ENCODE measurements at regions not wholly inside any gene's neighbourhood (a gene's known extent, or its start where the extent isn't known, plus 50 kb on each side); places are given as distances from the start of the nearest gene placed in this dataset.
A peak's percentile ranks its signal among the peaks of the same experiment; 100 is the strongest.

GRCh38 chr6:93968126-93968525, 548.8 kb upstream of the EPHA7 start:
- Mint-ChIP-seq H3K27ac (no peak overlapping the region), H3K9me3 (peaks cover 3% of the 10 kb centered on the region), H3K4me1 (peaks cover 4% of the 10 kb centered on the region), H3K4me3 (no peak overlapping the region), H3K27me3 (ENCODE audit: insufficient read depth, low read depth) (no peaks in the 10 kb centered on the region), H3K36me3 (peaks cover 2% of the 10 kb centered on the region)
- no peak overlapping the region for H3K9ac ChIP-seq
- TF ChIP-seq EZH2phosphoT487 (IDR thresholded peaks at IDR 0.05) (no peak), EZH2 (IDR thresholded peaks at IDR 0.05) (no peak)
- TF ChIP-seq, protein P1, sequence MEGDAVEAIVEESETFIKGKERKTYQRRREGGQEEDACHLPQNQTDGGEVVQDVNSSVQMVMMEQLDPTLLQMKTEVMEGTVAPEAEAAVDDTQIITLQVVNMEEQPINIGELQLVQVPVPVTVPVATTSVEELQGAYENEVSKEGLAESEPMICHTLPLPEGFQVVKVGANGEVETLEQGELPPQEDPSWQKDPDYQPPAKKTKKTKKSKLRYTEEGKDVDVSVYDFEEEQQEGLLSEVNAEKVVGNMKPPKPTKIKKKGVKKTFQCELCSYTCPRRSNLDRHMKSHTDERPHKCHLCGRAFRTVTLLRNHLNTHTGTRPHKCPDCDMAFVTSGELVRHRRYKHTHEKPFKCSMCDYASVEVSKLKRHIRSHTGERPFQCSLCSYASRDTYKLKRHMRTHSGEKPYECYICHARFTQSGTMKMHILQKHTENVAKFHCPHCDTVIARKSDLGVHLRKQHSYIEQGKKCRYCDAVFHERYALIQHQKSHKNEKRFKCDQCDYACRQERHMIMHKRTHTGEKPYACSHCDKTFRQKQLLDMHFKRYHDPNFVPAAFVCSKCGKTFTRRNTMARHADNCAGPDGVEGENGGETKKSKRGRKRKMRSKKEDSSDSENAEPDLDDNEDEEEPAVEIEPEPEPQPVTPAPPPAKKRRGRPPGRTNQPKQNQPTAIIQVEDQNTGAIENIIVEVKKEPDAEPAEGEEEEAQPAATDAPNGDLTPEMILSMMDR (IDR thresholded peaks at IDR 0.05): no peak
- H3K9me3 ChIP-seq (ENCODE audit: low read depth): no peaks in the 10 kb centered on the region
- no peak overlapping the region for H3K27ac ChIP-seq
- H3K4me3 ChIP-seq: no peak overlapping the region
- H4K20me1 ChIP-seq (ENCODE audit: low read depth): no peaks in the 10 kb centered on the region
- DNase-seq (ENCODE audit: low spot score): no peak
- no peak overlapping the region for H3K4me2 ChIP-seq
- peak overlapping the region; percentile 48 for H2AFZ ChIP-seq (replicated peaks)
- H3K4me1 ChIP-seq: peaks cover 15% of the 10 kb centered on the region
- H3K27me3 ChIP-seq: no peaks in the 10 kb centered on the region
- no peaks in the 10 kb centered on the region for H3K79me2 ChIP-seq (ENCODE audit: low read depth)
- no peaks in the 10 kb centered on the region for H3F3A ChIP-seq (ENCODE audit: low read depth)
- H3K36me3 ChIP-seq: no peaks in the 10 kb centered on the region

DNA sequence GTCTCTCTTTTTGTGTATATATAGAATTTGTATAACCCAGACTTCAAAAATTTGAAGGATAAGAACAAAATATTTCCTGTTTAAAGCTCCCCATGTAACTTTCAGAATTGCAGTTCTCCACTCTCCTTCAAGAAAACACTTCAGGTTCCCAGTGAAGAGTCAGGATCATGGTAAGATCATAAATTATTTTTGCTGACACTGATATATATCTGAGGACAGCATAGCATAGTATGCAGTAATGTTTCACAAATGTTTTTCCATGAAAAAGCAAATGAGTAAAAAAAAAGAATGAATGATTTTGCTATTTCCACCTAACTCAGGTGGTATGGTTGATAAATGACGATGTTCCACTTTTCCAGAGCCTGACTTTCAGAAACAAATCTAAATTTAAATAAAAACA, 545.6 kb upstream of the EPHA7 start:
- H3K27me3 Mint-ChIP-seq (ENCODE audit: insufficient read depth, low read depth): peaks cover 3% of the 10 kb centered on the region
- no peak for DNase-seq (ENCODE audit: low spot score)
- peaks cover 4% of the 10 kb centered on the region for H3K4me1 Mint-ChIP-seq

DNA sequence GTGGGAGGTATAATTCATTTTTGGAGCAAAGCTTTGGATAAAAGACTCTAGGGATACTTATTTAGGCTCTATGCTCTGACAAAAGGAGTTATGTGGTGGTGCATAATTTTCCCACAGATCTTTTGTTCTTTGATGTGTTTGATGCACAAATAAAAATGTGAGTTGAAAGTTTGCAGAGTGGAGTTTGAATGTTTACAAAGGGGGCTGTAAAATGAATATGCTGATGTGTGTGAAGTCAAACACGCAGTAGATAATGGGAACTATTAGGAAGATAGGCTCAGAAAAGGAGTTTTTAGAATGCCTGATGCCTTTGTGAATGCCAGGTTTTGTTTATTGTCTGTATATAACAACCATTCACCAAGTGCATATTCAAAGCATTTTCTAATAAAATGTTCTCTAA, 545.0 kb upstream of the EPHA7 start:
- H4K20me1 ChIP-seq (ENCODE audit: low read depth): no peaks in the 10 kb centered on the region
- no peak for DNase-seq (ENCODE audit: low spot score)
- H3K9me3 ChIP-seq (ENCODE audit: low read depth): no peaks in the 10 kb centered on the region
- H3K4me1 ChIP-seq: peaks cover 6% of the 10 kb centered on the region
- no peaks in the 10 kb centered on the region for H3F3A ChIP-seq (ENCODE audit: low read depth)
- no peaks in the 10 kb centered on the region for H3K36me3 Mint-ChIP-seq
- no peak overlapping the region for H2AFZ ChIP-seq (replicated peaks)
- H3K27ac Mint-ChIP-seq: no peak overlapping the region
- no peak overlapping the region for H3K27ac ChIP-seq
- H3K27me3 Mint-ChIP-seq (ENCODE audit: insufficient read depth, low read depth): peaks cover 3% of the 10 kb centered on the region
- H3K4me2 ChIP-seq: no peak overlapping the region
- H3K4me3 ChIP-seq: no peak overlapping the region
- no peak overlapping the region for H3K9ac ChIP-seq
- no peak overlapping the region for H3K4me3 Mint-ChIP-seq
- peaks cover 4% of the 10 kb centered on the region for H3K4me1 Mint-ChIP-seq
- H3K9me3 Mint-ChIP-seq: no peaks in the 10 kb centered on the region
- H3K79me2 ChIP-seq (ENCODE audit: low read depth): no peaks in the 10 kb centered on the region
- no peaks in the 10 kb centered on the region for H3K27me3 ChIP-seq
- H3K36me3 ChIP-seq: no peaks in the 10 kb centered on the region
- TF ChIP-seq EZH2phosphoT487 (IDR thresholded peaks at IDR 0.05): no peak
- TF ChIP-seq EZH2 (IDR thresholded peaks at IDR 0.05): no peak
- TF ChIP-seq, protein P1 (IDR thresholded peaks at IDR 0.05): no peak

More for the DNA sequence above, 545.6 kb upstream of the EPHA7 start:
- Histone ChIP-seq H3F3A (ENCODE audit: low read depth) (no peaks in the 10 kb centered on the region), H3K4me3 (no peak overlapping the region), H2AFZ (replicated peaks) (no peak overlapping the region), H3K27ac (no peak overlapping the region), H3K36me3 (no peaks in the 10 kb centered on the region), H3K27me3 (no peaks in the 10 kb centered on the region), H3K4me2 (no peak overlapping the region), H4K20me1 (ENCODE audit: low read depth) (no peaks in the 10 kb centered on the region), H3K9ac (no peak overlapping the region), H3K79me2 (ENCODE audit: low read depth) (no peaks in the 10 kb centered on the region), H3K9me3 (ENCODE audit: low read depth) (no peaks in the 10 kb centered on the region), H3K4me1 (peaks cover 7% of the 10 kb centered on the region)
- TF ChIP-seq EZH2 (IDR thresholded peaks at IDR 0.05): no peak
- TF ChIP-seq EZH2phosphoT487 (IDR thresholded peaks at IDR 0.05): no peak
- TF ChIP-seq, protein P1 (IDR thresholded peaks at IDR 0.05): no peak
- Mint-ChIP-seq H3K4me3 (no peak overlapping the region), H3K36me3 (no peaks in the 10 kb centered on the region), H3K27ac (no peak overlapping the region), H3K9me3 (no peaks in the 10 kb centered on the region)

All from neural progenitor cell (in vitro differentiated cells).